ENCODE measurements at regions not wholly inside any gene's neighbourhood (a gene's known extent, or its start where the extent isn't known, plus 50 kb on each side); places are given as distances from the start of the nearest gene placed in this dataset.
"Not testable (repeated sequence)": the region's sequence is repeated elsewhere in the genome, so short reads cannot be mapped to it uniquely, and the experiment has no call there.

DNA sequence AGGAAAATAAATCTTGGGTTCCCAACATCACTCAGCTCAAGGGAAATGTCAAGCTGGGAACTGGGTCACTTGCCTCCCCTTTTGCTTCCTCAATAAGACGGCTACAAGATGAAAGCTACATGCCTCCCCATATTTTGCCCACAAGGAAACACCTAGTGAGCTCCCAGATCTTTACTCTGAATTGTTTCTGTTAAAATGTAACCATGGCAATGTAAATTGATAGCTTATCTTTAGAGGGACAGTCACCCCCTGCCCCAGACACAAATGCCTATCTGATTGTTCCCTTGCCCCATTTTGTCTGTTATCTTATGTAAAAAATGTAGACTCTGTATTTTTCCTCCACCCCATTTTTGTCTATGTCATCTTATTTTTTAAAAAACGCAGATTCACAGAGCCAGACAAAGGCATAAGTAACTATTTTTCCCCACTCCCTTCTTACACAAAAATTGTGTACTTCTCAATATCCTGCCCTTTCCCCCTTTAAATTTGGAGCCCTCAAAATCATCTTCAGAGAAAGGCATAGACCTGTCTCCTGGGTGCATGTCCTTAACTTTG is 288.7 kb upstream of the ERCC4 start:
- no peak for FAIRE-seq

DNA sequence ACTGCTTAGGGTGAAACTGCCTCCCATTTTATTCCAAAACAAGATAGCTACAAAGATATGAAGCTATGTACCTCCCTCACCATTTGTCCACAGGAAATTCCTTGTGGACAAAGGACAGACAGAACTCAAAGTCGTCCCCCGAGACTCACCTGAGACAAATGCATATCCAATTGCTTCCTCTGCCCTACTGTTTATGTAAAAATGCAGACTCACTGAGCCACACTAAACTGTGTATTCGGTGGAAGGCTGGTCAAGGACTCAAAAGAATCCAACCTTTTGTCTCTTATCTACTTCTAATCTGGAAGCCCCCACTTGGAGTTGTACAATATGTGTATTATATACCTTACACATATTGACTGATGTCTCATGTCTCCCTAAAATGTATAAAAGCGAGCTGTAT is 288.0 kb upstream of the ERCC4 start:
- FAIRE-seq = no peak

DNA sequence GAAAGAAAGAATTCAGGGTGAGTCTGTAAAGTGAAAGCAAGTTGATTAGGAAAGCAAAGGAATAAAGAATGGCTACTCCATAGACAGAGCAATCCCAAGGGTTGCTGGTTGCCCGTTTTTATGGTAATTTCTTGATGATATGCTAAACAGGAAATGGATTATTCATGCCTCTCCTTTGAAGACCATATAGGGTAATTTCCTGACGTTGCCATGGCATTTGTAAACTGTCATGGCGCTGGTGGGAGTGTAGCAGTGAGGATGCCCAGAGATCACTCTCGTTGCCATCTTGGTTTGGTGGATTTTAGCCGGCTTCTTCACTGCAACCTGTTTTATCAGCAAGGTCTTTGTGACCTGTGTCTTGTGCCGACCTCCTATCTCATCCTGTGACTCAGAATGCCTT is 287.4 kb upstream of the ERCC4 start:
- FAIRE-seq = not testable (repeated sequence)

DNA sequence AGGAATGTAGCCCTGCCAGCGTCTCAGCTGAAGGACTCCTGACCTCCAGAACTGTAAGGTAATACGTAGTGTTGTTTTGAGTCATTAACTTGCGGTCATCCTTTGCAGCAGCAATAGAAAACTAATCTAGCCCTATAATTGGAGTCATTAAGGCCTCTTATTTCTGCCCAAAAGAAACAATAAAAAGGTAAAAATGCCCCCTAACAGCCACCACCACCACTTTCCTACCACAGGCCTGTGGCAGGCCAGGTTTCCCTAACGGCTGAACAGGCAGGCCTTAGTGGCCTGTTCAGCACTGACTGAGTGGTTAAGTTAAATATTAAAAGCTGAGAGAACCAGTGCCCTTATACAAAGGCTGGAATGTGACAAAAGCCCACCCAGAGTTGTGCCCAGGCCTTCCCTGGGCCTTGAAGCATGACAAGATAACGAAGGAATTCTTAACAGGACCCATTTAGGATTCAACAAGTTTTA is 286.5 kb upstream of the ERCC4 start:
- FAIRE-seq = no peak

DNA sequence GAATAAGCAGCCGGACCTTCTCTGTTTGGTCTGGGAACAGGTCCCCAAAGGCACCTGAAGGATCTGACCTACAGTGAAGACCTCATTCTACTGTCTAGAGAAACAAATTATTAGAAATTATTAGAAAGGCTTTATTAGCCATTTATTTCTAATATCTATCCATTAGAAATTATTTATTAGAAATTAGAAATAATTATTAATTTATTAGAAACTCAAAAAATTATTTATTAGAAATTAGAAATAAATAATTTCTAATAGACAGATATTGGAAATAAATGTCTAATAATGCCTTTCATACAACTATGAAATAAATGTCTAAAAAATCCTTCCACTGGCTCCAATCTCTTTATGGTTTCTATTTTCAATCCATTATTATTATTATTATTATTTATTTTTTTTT is 285.7 kb upstream of the ERCC4 start:
- FAIRE-seq = peak; percentile 18

DNA sequence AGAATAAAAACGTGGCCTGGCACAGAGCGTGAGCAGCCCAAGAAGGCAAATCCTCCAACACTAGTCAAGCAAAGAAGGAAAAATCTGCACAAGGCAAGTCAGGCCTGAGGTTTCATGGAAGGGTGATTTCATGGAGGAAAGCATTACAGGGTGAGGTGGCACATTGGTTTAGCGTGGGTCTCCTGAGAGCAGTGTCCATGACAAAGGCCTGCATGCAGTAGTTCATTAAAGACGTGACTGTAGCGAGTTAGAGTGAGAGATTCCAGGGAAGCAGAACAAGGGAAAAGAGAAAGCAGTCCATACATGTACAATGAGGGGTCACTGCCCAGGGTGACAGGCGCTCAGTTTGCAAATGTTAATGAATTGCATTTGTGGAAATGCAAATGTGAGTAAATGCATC is 285.0 kb upstream of the ERCC4 start:
- FAIRE-seq = no peak

DNA sequence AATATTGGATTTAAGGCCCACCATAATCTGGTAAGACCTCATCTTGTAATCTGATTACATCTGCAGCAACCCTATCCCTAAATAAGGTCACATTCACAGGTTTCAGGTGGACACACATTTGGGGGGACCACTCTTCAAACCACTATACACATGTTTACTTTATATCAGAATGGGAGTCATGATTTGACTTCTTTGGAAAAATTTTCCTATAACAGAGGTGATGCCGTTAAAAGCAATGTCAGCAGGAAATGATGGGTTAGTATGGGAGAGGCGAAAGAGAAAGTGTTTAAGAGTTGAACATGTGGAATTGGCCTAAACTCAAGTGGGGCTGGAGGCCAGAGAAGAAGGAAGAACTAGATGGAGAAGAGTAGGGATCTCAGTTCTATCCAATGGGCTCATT is 281.7 kb upstream of the ERCC4 start:
- no peak for FAIRE-seq

DNA sequence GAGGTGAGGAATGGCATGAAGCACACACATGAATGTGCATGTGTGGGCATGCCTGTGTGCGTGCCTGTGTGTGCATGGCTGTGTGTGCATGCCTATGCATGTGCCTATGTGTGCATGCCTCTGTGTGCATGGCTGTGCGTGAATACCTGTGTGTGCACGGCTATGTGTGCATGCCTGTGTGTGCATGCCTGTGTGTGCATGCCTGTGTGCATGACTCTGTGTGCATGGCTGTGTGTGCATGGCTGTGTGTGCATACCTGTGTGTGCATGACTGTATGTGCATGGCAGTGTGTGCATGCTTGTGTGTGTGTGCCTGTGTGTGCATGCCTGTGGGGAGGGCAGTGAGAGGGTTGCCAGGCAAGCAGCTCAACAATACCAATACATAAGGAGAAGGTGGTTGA is 276.5 kb upstream of the ERCC4 start:
- FAIRE-seq = no peak

DNA sequence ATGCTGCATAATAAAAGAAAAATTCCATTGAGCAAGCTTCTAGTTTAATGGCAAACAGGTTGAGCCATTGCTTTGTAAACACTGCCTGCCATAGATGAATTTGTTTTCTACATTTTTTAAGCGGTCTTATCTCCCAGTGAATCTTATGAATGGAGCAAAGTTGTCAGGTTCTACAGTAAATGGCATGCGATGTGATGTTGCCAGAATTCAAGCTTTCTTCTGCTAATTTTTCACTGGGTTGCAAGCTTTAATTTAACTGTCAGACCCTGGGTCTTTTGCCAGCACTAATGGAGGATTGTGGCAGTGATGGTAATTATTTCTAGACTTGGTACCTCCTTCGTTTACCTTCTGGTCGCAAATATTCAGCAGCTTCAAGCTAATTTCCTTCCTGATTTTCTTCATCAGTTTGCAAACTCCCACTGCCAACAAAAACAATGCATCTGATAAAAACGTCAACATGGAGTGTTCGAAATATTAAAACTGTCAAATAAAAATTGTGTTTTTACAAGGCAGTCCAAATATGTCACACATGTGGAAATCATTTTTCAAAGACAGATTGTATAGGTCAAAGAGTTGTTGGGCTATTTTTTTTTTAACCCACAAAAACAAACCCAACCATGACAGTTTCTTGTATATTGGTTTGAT is 274.2 kb upstream of the ERCC4 start:
- FAIRE-seq = no peak

DNA sequence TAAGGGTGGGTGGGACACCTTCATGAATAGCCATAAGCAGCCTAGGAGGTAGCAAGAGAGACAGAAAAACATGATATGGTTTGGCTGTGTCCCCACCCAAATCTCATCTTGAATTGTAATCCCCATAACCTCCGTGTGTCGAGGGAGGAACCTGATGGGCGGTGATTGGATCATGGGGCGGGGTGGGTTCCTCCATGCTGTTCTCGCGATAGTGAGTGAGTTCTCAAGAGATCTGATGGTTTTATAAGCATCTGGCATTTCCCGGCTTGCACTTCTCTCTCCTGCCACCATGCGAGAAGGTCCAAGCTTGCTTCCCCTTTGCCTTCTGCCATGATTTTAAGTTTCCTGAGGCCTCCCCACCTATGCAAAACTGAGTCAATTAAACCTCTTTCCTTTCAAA is 259.1 kb upstream of the ERCC4 start:
- FAIRE-seq = no peak

DNA sequence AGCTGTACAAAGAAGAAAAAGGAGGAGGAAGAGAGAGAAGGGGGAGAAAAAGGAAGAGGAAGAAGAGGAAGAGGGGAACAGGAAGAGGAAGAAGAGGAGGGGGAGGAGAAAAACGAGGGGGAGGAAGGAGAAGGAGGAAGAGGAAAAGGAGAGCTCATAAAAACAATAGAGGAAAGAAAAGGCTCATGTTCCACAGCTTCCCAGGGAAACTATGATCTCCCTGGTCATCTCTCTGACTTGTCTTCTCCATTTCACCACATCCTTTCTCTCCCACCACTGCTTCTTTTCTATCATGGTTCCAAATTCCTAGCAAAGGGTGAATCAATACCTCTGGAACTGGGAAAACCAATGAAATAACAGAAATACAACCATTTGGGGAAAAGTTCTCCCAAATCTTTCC is 254.1 kb upstream of the ERCC4 start:
- FAIRE-seq = no peak

DNA sequence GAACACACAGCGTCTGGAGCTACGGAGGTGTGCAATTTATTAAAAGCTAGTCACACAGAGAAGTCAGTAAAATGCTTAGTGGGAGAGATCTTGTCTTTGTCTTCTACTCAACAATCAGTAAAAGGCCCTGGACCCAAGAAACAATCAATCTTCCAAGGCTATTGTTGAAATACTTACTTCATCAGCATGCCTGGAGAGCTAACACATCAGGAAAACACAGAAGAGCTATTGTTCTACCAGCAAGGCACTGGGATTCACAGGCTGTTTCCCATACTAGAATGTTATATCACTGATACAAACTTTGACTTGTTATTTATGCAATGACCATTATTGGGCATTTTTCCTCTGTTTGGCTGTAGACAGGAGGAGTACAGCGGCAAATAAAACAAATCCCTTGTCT is 247.8 kb upstream of the ERCC4 start:
- no peak for FAIRE-seq

DNA sequence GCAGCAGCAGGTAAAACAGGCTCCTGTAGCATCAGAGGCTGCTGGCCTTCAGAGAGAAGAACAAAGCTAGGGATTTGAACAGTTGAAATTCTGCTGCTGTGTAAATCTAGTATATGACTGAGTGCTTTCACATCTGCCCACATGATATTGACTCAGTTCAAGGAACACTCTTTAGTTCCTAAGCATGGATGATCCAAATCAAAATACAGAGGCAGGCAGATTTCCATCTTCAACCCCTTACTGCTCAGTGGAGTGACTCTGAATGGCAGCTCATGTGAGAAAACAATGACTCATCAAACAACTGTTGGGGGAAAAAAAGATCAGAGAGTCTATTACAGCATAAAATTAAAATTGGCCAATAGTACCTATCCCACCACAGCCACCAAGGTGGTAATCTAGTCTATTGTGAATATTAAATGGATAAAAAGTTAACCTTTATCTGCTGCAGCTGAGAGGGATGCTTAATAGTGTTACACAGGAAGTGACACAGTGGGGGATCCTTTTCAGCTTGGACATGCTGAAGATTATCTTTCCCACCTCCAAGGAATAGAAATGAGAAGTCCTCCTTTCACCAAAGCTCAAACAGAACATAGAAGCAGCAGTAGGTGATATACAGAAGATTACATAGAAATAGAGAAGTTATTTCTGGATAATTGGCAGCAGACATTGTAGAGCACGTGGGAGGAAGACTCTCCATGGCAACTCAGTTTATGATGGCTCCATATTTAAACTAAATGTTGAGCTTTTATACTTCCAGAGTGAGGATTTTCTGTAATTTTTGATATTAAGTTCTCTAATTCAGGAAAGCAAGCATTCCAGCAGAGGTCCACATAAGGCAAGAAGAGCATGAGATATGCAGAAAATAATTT is 239.7 kb upstream of the ERCC4 start:
- FAIRE-seq = no peak

DNA sequence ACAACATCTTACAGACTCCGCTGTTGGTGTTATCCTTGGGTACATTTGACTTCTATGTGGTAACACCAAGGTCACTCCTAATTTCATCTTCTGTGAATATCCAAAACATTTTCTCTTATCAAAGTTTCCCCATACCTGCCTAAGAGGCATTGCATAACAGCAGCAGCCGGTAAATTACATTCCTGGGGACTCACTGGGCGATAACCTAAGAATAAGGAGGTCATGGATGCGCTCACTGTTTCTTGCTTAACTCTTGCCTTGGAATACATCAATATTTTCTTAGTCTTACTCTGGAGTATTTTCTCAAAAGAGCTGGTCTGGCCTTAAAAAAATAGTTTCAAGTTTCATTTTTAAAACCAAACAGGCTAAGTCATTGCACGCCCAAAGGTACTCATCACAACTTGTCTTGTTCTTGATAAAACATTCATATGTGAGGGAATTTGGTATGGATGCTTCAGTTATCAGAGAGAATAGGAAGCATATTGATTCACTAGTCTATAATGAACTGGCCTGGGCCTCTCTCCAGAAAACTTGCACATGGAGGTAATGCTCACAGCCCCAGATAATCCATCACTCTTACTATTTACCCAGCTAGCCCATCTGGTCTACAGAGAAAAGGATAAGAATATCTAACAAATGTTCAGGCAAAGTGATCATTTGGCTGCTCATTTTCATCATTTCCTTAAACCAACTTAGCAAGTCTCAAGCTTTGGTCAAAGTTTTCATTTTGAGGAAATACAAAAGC is 235.0 kb upstream of the ERCC4 start:
- no peak for FAIRE-seq

DNA sequence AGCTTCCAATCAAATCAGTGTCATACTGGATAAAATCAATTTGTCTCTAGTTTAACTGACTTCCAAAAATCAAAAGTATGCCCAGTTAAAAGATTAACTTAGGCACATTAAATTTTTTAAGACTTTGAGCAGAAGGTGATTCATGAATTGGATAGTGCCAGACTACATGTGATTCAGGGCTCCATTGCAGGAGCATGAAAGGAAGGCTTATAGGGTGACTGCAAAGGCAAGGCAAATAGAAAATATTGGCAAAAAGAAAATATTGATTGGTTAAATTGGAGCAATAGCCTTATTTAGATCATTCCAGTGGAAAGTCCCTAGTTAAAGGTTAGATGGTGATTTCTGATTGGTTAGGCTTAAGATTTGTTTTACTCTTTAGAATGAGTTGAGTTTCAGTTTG is 223.9 kb upstream of the ERCC4 start:
- FAIRE-seq = no peak

DNA sequence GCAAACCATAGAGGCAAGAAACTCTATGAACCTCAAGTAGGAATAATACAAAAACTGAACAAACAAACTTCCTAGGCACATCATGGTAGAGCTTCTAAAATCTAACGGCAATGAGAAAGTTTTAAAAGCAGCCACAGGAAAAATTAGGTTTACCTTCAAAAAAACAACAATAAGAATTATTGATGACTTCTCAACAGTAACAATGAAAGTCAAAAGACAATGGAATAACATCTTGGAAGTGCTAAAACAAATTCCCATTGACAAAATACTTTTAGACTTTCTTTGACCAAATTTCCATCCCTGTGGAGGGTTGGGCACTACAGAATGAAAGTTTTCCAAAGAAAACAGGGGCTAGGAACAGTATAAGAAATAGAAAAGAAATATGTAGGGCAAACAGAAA is 222.9 kb upstream of the ERCC4 start:
- no peak for FAIRE-seq

DNA sequence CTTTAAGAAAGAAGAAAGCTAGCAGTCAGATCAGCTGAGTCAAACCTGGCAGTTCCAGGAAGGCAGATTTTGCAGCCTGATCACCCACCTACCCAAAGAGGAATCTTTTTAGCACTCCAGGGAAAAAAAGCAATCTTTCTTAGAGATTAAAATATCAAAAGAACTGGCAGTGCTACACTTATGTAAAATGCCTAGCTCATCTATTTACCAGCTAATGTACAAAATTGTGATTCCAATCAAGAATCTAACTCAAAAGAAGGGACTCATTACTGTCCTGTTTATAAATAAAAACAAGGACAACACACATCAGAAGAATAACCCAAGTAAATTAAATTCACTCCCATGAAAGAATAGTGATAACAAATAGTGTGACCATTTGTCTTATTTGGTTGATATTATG is 222.4 kb upstream of the ERCC4 start:
- FAIRE-seq = no peak

DNA sequence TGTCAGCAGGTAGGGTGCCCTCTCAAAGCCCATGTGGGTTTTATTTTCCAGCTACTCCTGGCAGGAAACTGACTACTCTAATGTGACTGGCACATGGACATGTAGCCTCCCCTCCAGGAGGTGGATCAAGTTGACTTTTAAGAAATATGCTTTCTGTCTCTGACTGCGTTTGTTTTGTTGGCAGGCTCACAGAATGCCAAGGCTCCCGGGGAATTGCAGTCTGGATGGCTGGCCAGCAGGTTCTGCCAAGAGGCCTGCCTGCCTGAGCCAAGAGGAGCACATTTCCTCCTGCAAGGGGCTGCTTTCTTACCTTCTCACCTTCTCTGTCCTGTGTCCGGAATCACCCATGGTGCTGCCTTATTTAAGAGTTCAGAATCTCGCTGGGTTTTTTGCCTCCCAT is 217.3 kb upstream of the ERCC4 start:
- no peak for FAIRE-seq

DNA sequence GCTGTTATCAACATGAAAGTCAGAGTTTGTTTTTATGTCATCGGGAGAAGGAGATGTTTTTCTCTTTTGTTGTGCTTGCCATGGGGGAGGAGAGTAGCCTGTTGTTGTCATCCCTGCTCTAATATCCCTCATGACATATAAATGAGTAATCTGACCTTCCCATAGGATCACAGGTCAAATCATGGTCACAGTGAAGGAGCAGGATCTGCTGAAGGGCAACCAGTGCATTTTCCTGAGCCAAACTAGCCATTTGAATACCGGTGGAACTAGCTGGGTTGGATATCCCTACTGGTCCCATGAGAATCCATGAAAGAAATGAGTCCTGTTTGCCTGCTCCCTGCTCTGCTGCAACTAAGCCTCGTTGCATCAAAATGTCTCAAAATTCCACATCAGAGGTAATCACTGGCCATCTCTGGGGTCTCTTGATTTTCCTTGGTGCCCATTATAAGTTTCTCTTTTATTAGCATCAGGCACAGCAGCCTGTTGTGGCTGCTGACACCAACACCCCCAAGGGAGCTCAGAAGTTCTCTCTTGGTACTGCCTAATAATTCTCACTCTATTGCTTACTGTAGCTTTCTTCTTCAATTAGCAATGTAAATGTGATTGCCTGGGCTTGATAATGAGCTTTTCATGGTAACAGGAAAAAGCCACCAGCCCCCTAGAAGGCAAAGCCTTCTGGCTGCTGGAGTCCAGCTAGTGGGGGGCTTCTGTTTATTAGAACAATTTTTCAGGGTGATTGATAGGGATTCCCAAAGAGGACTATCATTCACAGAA is 211.4 kb upstream of the ERCC4 start:
- no peak for FAIRE-seq

DNA sequence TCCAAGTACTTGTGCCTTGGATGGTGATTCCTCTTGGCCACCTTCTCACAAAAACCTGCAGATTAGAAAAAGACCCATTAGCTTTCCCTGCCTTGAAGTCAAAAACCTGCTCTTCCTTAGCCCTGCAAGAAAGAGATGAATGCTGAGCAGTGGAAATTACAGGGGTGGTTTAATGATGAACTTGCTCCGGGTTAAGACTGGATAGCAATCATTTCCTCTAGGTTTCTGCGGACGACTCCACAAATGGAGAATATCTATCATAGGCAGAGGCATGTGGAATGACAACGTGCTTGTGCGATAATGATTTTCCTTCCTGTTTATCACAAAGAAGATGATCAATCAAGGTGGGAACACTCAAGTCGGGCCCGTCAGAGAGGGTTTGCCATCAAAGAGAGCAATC is 201.2 kb upstream of the ERCC4 start:
- FAIRE-seq = no peak

DNA sequence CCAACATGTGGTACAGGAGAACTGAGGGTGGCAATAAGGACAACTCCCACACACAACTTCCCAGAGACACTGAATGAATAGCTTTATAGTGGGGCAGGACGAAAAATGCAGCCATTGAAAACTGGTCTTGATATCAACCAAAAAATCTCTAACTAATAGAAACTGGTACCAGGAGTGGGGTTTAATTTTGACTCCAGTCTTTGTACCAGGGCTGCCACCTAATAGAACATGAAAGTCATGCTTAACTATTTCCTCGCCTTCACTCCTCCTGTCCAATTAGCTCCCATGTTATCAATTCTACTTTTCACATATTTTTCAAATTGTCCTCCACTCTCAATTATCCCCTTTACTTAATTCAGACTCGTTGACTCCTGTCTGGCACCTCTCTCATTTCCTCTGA is 192.0 kb upstream of the ERCC4 start:
- FAIRE-seq = no peak

DNA sequence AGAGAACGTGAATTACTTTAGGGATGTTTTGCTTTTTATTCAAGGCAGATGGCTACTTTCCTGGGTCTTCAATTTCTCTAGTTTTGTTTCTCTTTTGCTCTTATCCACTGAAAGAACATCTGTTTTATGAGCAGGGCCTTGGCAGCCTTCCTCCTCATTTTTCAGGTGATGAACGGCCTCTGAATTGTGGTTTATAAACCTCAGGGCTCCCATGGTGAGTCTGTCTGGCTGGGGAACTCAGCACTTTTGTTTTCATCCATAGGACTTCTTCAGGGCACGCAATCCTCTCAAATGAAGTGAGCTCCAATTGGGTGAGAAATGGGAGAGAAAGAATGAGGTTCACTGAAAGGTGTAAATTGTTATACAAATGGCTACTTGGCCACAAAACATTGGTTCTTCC is 186.4 kb upstream of the ERCC4 start:
- no peak for FAIRE-seq
